NT2/D1 (cell line): ENCODE measurements at regions not wholly inside any gene's neighbourhood (a gene's known extent, or its start where the extent isn't known, plus 50 kb on each side); places are given as distances from the start of the nearest gene placed in this dataset.

Experiments
- DNase-seq: peaks from one replicate; pipeline ENCODE4 v3.0.0-alpha.2; 2011; ENCODE audit warnings: low read depth, low spot score
- H3K27me3 ChIP-seq: 2 replicates; pipeline ENCODE4 v1.6.0; 2011; ENCODE audit warnings: mild to moderate bottlenecking; ENCODE audit not compliant: insufficient read length, insufficient read depth
- H3K36me3 ChIP-seq: 2 replicates; pipeline ENCODE4 v1.6.1; 2011; ENCODE audit warnings: mild to moderate bottlenecking, low read length, mixed read lengths; ENCODE audit not compliant: insufficient read depth, insufficient read length
- H3K4me1 ChIP-seq: 2 replicates; pipeline ENCODE4 v1.5.1; 2011; ENCODE audit not compliant: insufficient read depth, insufficient read length
- H3K4me3 ChIP-seq: 2 replicates; pipeline ENCODE4 v1.5.1; 2011; ENCODE audit warnings: low read depth; ENCODE audit not compliant: insufficient read length
- H3K9ac ChIP-seq: 2 replicates; pipeline ENCODE4 v1.6.0; 2011; ENCODE audit warnings: low read depth; ENCODE audit not compliant: insufficient read length
- H3K9me3 ChIP-seq: 2 replicates; pipeline ENCODE4 v1.5.1; 2011; ENCODE audit warnings: mild to moderate bottlenecking, low read length; ENCODE audit not compliant: insufficient read depth
- SUZ12 ChIP-seq: IDR thresholded peaks from 2 replicates; pipeline ENCODE4 v1.6.1; 2011; ENCODE audit not compliant: insufficient read length, insufficient read depth; ENCODE audit errors: extremely low read depth
- YY1 ChIP-seq: IDR thresholded peaks from 2 replicates; pipeline ENCODE4 v1.6.1; 2011; ENCODE audit not compliant: insufficient read length, insufficient read depth
- ZNF274 ChIP-seq: IDR thresholded peaks from 2 replicates; pipeline ENCODE4 v1.6.1; 2011; ENCODE audit warnings: mild to moderate bottlenecking, low read depth, low read length

GRCh38 chr22:27130906-27131305 is 473.5 kb downstream of the MIAT start:
- no peak for DNase-seq
- no peak for TF ChIP-seq ZNF274
- no peak for TF ChIP-seq SUZ12
- TF ChIP-seq YY1: no peak
- Histone ChIP-seq H3K9ac (no peak overlapping the region), H3K4me1 (no peaks in the 10 kb centered on the region), H3K4me3 (no peak overlapping the region), H3K9me3 (no peaks in the 10 kb centered on the region), H3K27me3 (no peaks in the 10 kb centered on the region), H3K36me3 (no peaks in the 10 kb centered on the region)

- no peak for TF ChIP-seq ZNF274
- TF ChIP-seq YY1: no peak
- TF ChIP-seq SUZ12: no peak
- Histone ChIP-seq H3K27me3 (no peaks in the 10 kb centered on the region), H3K4me3 (no peak overlapping the region), H3K9me3 (no peaks in the 10 kb centered on the region), H3K36me3 (no peaks in the 10 kb centered on the region), H3K4me1 (no peaks in the 10 kb centered on the region), H3K9ac (no peak overlapping the region)
- DNase-seq: no peak
Measured at GRCh38 chr22:27131346-27131745, 474.0 kb downstream of the MIAT start.

GRCh38 chr22:27132400-27132799 is 475.0 kb downstream of the MIAT start:
- Histone ChIP-seq H3K4me1 (no peaks in the 10 kb centered on the region), H3K4me3 (no peak overlapping the region), H3K27me3 (no peaks in the 10 kb centered on the region), H3K36me3 (no peaks in the 10 kb centered on the region), H3K9me3 (peaks cover 4% of the 10 kb centered on the region; the same call in 1 of the 2 replicates), H3K9ac (no peak overlapping the region)
- no peak for DNase-seq
- TF ChIP-seq SUZ12 (no peak), ZNF274 (no peak), YY1 (no peak)

GRCh38 chr22:27133019-27133431 is 475.6 kb downstream of the MIAT start:
- no peaks in the 10 kb centered on the region for H3K4me1 ChIP-seq
- no peak for TF ChIP-seq YY1
- no peak for TF ChIP-seq ZNF274
- TF ChIP-seq SUZ12: no peak
- no peaks in the 10 kb centered on the region for H3K27me3 ChIP-seq
- H3K36me3 ChIP-seq: no peaks in the 10 kb centered on the region
- H3K4me3 ChIP-seq: no peak overlapping the region
- no peak overlapping the region for H3K9ac ChIP-seq
- peaks cover 4% of the 10 kb centered on the region; the same call in 1 of the 2 replicates for H3K9me3 ChIP-seq
- no peak for DNase-seq

GRCh38 chr22:27133681-27134314 is 476.4 kb downstream of the MIAT start:
- no peaks in the 10 kb centered on the region for H3K4me1 ChIP-seq

GRCh38 chr22:27134315-27134701 is 476.9 kb downstream of the MIAT start:
- DNase-seq: no peak
- no peak overlapping the region for H3K9ac ChIP-seq
- TF ChIP-seq SUZ12 (no peak), ZNF274 (no peak), YY1 (no peak)
- no peak overlapping the region for H3K4me3 ChIP-seq
- no peaks in the 10 kb centered on the region for H3K36me3 ChIP-seq
- H3K9me3 ChIP-seq: peaks cover 4% of the 10 kb centered on the region; the same call in 1 of the 2 replicates
- H3K4me1 ChIP-seq: no peaks in the 10 kb centered on the region
- H3K27me3 ChIP-seq: no peaks in the 10 kb centered on the region

More at GRCh38 chr22:27133681-27134314, 476.4 kb downstream of the MIAT start:
- H3K4me3 ChIP-seq: no peak overlapping the region
- no peak for DNase-seq
- H3K36me3 ChIP-seq: no peaks in the 10 kb centered on the region
- peaks cover 4% of the 10 kb centered on the region; the same call in 1 of the 2 replicates for H3K9me3 ChIP-seq
- TF ChIP-seq YY1 (no peak), SUZ12 (no peak), ZNF274 (no peak)
- no peaks in the 10 kb centered on the region for H3K27me3 ChIP-seq
- no peak overlapping the region for H3K9ac ChIP-seq

GRCh38 chr22:27135031-27135981 is 477.9 kb downstream of the MIAT start:
- H3K36me3 ChIP-seq: no peaks in the 10 kb centered on the region
- H3K4me1 ChIP-seq: no peaks in the 10 kb centered on the region
- no peak overlapping the region for H3K4me3 ChIP-seq
- DNase-seq: no peak
- no peak for TF ChIP-seq SUZ12
- TF ChIP-seq YY1: no peak
- no peak for TF ChIP-seq ZNF274
- peaks cover 4% of the 10 kb centered on the region; the same call in 1 of the 2 replicates for H3K9me3 ChIP-seq
- no peaks in the 10 kb centered on the region for H3K27me3 ChIP-seq
- H3K9ac ChIP-seq: no peak overlapping the region
